ENCODE measurements at regions not wholly inside any gene's neighbourhood (a gene's known extent, or its start where the extent isn't known, plus 50 kb on each side); places are given as distances from the start of the nearest gene placed in this dataset.

GRCh38 chr16:73506568-73507056 lies 458.7 kb upstream of the ZFHX3 start (continued):
- TF ChIP-seq CHD7 (IDR thresholded peaks at IDR 0.05; ENCODE audit: insufficient replicate concordance, low read length): no peak
- no peak for TF ChIP-seq TCF12 (IDR thresholded peaks at IDR 0.05; ENCODE audit: low read depth, low read length)
- TF ChIP-seq CTBP2 (IDR thresholded peaks at IDR 0.05; ENCODE audit: borderline replicate concordance, insufficient read depth, insufficient read length, low read length): no peak
- no peak for TF ChIP-seq JUND (IDR thresholded peaks at IDR 0.05; ENCODE audit: low read length)
- TF ChIP-seq SUZ12 (IDR thresholded peaks at IDR 0.05; ENCODE audit: low read length): no peak
- no peak for TF ChIP-seq FOSL1 (IDR thresholded peaks at IDR 0.05; ENCODE audit: insufficient read depth, low read depth, low read length)
- TF ChIP-seq NANOG (IDR thresholded peaks at IDR 0.05; ENCODE audit: insufficient read depth, low read depth, low read length, poor library complexity, severe bottlenecking): no peak
- no peak for TF ChIP-seq RBBP5 (IDR thresholded peaks at IDR 0.05; ENCODE audit: borderline replicate concordance, low read depth, low read length)
- no peak for TF ChIP-seq CBX8 (IDR thresholded peaks at IDR 0.05; ENCODE audit: borderline replicate concordance, low read depth, low read length)
- no peak for TF ChIP-seq POU5F1 (IDR thresholded peaks at IDR 0.05; ENCODE audit: low read depth, low read length)

Data from H1 (cell line).